IMR-90 (cell line): ENCODE measurements at regions not wholly inside any gene's neighbourhood (a gene's known extent, or its start where the extent isn't known, plus 50 kb on each side); places are given as distances from the start of the nearest gene placed in this dataset.

Experiments
- ATAC-seq: fragments of 200-7000 bp; cut with Tn5 transposase; 2 replicates; pipeline ENCODE4 v1.9.1; 2020; ENCODE audit warnings: low read depth, mild to moderate bottlenecking, moderate library complexity
- BruUV-seq: library from RNA; stranded (reverse); fragments of 400-500 nt; replicated peaks from 2 replicates; lab custom pipeline; 2021; lab: Mats Ljungman, UMichigan
- CTCF ChIA-PET: fragments of 300-600 bp; formaldehyde crosslinking; extraction: SDS; loops from one replicate; lab custom pipeline; 2021; ENCODE audit warnings: antibody characterized with exemption; lab: Yijun Ruan, JAX
- POLR2A ChIA-PET: fragments of 300-600 bp; sonication (Branson Sonifier 250); formaldehyde crosslinking; loops from one replicate; lab custom pipeline; 2022; ENCODE audit warnings: antibody characterized with exemption; ENCODE audit not compliant: unreplicated experiment; lab: Charles Lee
- DNase-seq: peaks from one replicate; pipeline ENCODE4 v3.0.0; 2013
- H2AFZ ChIP-seq: replicated peaks from 2 replicates; pipeline ENCODE3; 2013; ENCODE audit warnings: low read length, mild to moderate bottlenecking; ENCODE audit not compliant: poor library complexity
- H2AK5ac ChIP-seq: 2 replicates; pipeline ENCODE4 v1.6.1; 2013; ENCODE audit warnings: low read depth, low read length, inconsistent platforms
- H2AK9ac ChIP-seq: replicated peaks from 2 replicates; pipeline ENCODE3; 2013; ENCODE audit warnings: mild to moderate bottlenecking, low read depth, low read length, moderate library complexity; ENCODE audit not compliant: poor library complexity
- H2BK120ac ChIP-seq: 2 replicates; pipeline ENCODE4 v1.6.1; 2013; ENCODE audit warnings: low read depth, low read length, inconsistent platforms
- H2BK15ac ChIP-seq: 3 replicates; pipeline ENCODE4 v1.6.1; 2013; ENCODE audit warnings: low read depth, low read length, inconsistent platforms
- H2BK20ac ChIP-seq: 2 replicates; pipeline ENCODE4 v1.6.1; 2013; ENCODE audit warnings: low read depth, mild to moderate bottlenecking, inconsistent platforms, low read length, moderate library complexity
- H2BK5ac ChIP-seq: 2 replicates; pipeline ENCODE4 v1.6.1; 2013; ENCODE audit warnings: mild to moderate bottlenecking, low read depth, low read length, inconsistent platforms; ENCODE audit not compliant: poor library complexity, severe bottlenecking
- H3K14ac ChIP-seq: replicated peaks from 2 replicates; pipeline ENCODE4 v1.6.1; 2013; ENCODE audit warnings: low read depth, low read length, inconsistent platforms
- H3K18ac ChIP-seq: 2 replicates; pipeline ENCODE4 v1.6.1; 2013; ENCODE audit warnings: low read depth, low read length, control low read depth
- H3K23ac ChIP-seq: 2 replicates; pipeline ENCODE4 v1.6.1; 2013; ENCODE audit warnings: low read depth, low read length, inconsistent platforms
- H3K27ac ChIP-seq: 2 replicates; pipeline ENCODE4 v1.5.1; 2013; ENCODE audit warnings: mild to moderate bottlenecking, control low read depth, low read length; ENCODE audit not compliant: insufficient read depth
- H3K27me3 ChIP-seq: 2 replicates; pipeline ENCODE4 v1.6.1; 2013; ENCODE audit warnings: low read length; ENCODE audit not compliant: control insufficient read depth, insufficient read depth
- H3K36me3 ChIP-seq: 2 replicates; pipeline ENCODE4 v1.6.1; 2013; ENCODE audit warnings: low read length, mixed read lengths; ENCODE audit not compliant: control insufficient read depth, insufficient read depth
- H3K4ac ChIP-seq: 2 replicates; pipeline ENCODE4 v1.6.1; 2013; ENCODE audit warnings: low read depth, low read length, inconsistent platforms
- H3K4me1 ChIP-seq: 2 replicates; pipeline ENCODE4 v1.6.1; 2013; ENCODE audit warnings: low read length, mixed read lengths; ENCODE audit not compliant: control insufficient read depth, insufficient read depth
- H3K4me2 ChIP-seq: 2 replicates; pipeline ENCODE4 v1.6.1; 2013; ENCODE audit warnings: low read depth, mild to moderate bottlenecking, control low read depth, low read length, moderate library complexity
- H3K4me3 ChIP-seq: 2 replicates; pipeline ENCODE4 v1.5.1; 2013; ENCODE audit warnings: low read depth, mild to moderate bottlenecking, control low read depth, low read length, moderate library complexity; ENCODE audit not compliant: insufficient read depth
- H3K56ac ChIP-seq: 2 replicates; pipeline ENCODE4 v1.6.1; 2013; ENCODE audit warnings: low read length, inconsistent platforms; ENCODE audit not compliant: insufficient read depth; ENCODE audit errors: extremely low read depth
- H3K79me1 ChIP-seq, 2 experiments: 2 replicates each; pipeline ENCODE4 v1.6.1; 2013; ENCODE audit warnings: low read length in 2 of 2, inconsistent platforms in 1 of 2, low read depth in 1 of 2
- H3K9ac ChIP-seq: 2 replicates; pipeline ENCODE4 v1.6.1; 2013; ENCODE audit warnings: low read depth, low read length, control low read depth
- H3K9me1 ChIP-seq: 2 replicates; pipeline ENCODE4 v1.6.1; 2013; ENCODE audit warnings: low read length, inconsistent platforms; ENCODE audit not compliant: insufficient read depth
- H3K9me3 ChIP-seq: 2 replicates; pipeline ENCODE4 v1.6.1; 2013; ENCODE audit warnings: low read length; ENCODE audit not compliant: control insufficient read depth, insufficient read depth
- H4K20me1 ChIP-seq: 2 replicates; pipeline ENCODE4 v1.6.1; 2013; ENCODE audit warnings: low read length, inconsistent platforms; ENCODE audit not compliant: insufficient read depth
- H4K5ac ChIP-seq: 2 replicates; pipeline ENCODE4 v1.6.1; 2013; ENCODE audit warnings: mild to moderate bottlenecking, low read depth, low read length, control low read depth
- H4K8ac ChIP-seq, 2 experiments: 2 replicates each; pipeline ENCODE4 v1.6.1; 2013; ENCODE audit warnings: low read depth in 2 of 2, low read length in 2 of 2, control low read depth in 1 of 2, inconsistent platforms in 1 of 2
- H4K91ac ChIP-seq: 2 replicates; pipeline ENCODE4 v1.6.1; 2013; ENCODE audit warnings: low read depth, low read length, inconsistent platforms; ENCODE audit not compliant: insufficient read depth
- BHLHE40 ChIP-seq: fragments of 150-350 bp; IDR thresholded peaks from 2 replicates; pipeline ENCODE4 v1.6.1; 2016; ENCODE audit warnings: mild to moderate bottlenecking, low read depth, low read length
- MAZ ChIP-seq: IDR thresholded peaks from 2 replicates; pipeline ENCODE4 v1.6.1; 2012; ENCODE audit warnings: low read depth, mild to moderate bottlenecking, low read length, improper control_type of control experiment, moderate library complexity, borderline replicate concordance
- RAD21 ChIP-seq: IDR thresholded peaks from 2 replicates; pipeline ENCODE4 v1.6.1; 2012; ENCODE audit warnings: low read length, improper control_type of control experiment
- WGBS, 2 experiments: methylation state at CpG; one replicate each; pipeline versions ENCODE4 v1.1.5 to v1.1.7; 2013; ENCODE audit warnings: missing lambda C conversion rate in 2 of 2; ENCODE audit not compliant: insufficient read length in 1 of 2; ENCODE audit errors: extremely low coverage in 2 of 2; 5-methylcytosine and 5-hydroxymethylcytosine counted together
- dilution Hi-C: fragments of 300-500 bp; cut with HindIII; formaldehyde crosslinking; loops from one replicate; pipeline ENCODE4 v1.14.3; 2018; ENCODE audit warnings: low sequenced_read_pairs; ENCODE audit not compliant: unreplicated experiment
- in situ Hi-C: fragments of 300-500 bp; cut with MboI; formaldehyde crosslinking; loops from 3 replicates; pipeline ENCODE4 v1.14.3; 2019; ENCODE audit warnings: low sequenced_read_pairs, inconsistent platforms, mixed read lengths
- intact Hi-C: fragments of 100-400 bp; cut with micrococcal nuclease; formaldehyde crosslinking; loops from 2 replicates; pipeline ENCODE4 v1.10.0; 2022

- ATAC-seq (no peak), DNase-seq (no peak)
- no peak overlapping the region for H3K4ac ChIP-seq
- peak overlapping the region; percentile 21 for H2AFZ ChIP-seq
- no peaks in the 10 kb centered on the region for H3K27me3 ChIP-seq
- no peak overlapping the region for H2BK20ac ChIP-seq
- no peak overlapping the region for H2AK5ac ChIP-seq
- no peak overlapping the region for H3K23ac ChIP-seq
- no peaks in the 10 kb centered on the region for H3K9me1 ChIP-seq
- H3K18ac ChIP-seq = no peak overlapping the region
- H3K79me1 ChIP-seq = no peaks in the 10 kb centered on the region
- in situ Hi-C loops = no loop called here
- H3K4me3 ChIP-seq = no peak overlapping the region
- intact Hi-C loops = no loop called here
- no peak overlapping the region for H4K91ac ChIP-seq
- no peaks in the 10 kb centered on the region for H3K36me3 ChIP-seq
- H2BK5ac ChIP-seq = no peak overlapping the region
- H2BK120ac ChIP-seq = no peak overlapping the region
- no peak overlapping the region for H2BK15ac ChIP-seq
- ChIA-PET CTCF (no interaction called here), POLR2A (no interaction called here)
- H3K9ac ChIP-seq = no peak overlapping the region
- H4K20me1 ChIP-seq = no peaks in the 10 kb centered on the region
- H3K4me2 ChIP-seq = no peak overlapping the region
- no peak overlapping the region for H3K56ac ChIP-seq
- 60% methylated on average over 2 of the region's 17 CpGs; no CpG with 5 or more reads in 1 of the 2 experiments for WGBS, 2 experiments
- peaks cover 54% of the 10 kb centered on the region for H3K9me3 ChIP-seq
- no peak overlapping the region for H3K14ac ChIP-seq
- dilution Hi-C loops = no loop called here
- H3K27ac ChIP-seq = no peak overlapping the region
- TF ChIP-seq RAD21 (no peak), BHLHE40 (no peak), MAZ (no peak)
- H2AK9ac ChIP-seq = no peak overlapping the region
- no peak overlapping the region for H4K5ac ChIP-seq
- no peak overlapping the region for H4K8ac ChIP-seq
- no TSS peak for BruUV-seq
- no peaks in the 10 kb centered on the region for H3K4me1 ChIP-seq
Observed at GRCh38 chr10:131742500-131742951, 158.3 kb upstream of the PPP2R2D start.
